ENCODE measurements at regions not wholly inside any gene's neighbourhood (a gene's known extent, or its start where the extent isn't known, plus 50 kb on each side); places are given as distances from the start of the nearest gene placed in this dataset.

GRCh38 chr18:53819174-53819573 lies 405.3 kb downstream of the MBD2 start:
- Histone ChIP-seq H3K27ac (no peak overlapping the region), H3K9me3 (no peaks in the 10 kb centered on the region), H3K4me3 (no peak overlapping the region), H3K27me3 (no peaks in the 10 kb centered on the region), H3K4me1 (no peaks in the 10 kb centered on the region), H3K36me3 (no peaks in the 10 kb centered on the region)
- TF ChIP-seq POLR2AphosphoS5 (IDR thresholded peaks at IDR 0.05) (no peak), CTCF (IDR thresholded peaks at IDR 0.05) (no peak), EP300 (IDR thresholded peaks at IDR 0.05) (no peak), POLR2A (IDR thresholded peaks at IDR 0.05) (no peak)
- WGBS, 2 donors: 88 to 98% methylated on average over 1 of the region's 1 CpG
- no peak for DNase-seq
- intact Hi-C loops (cut with DNase I): no loop called here

- 84 to 92% methylated on average over 1 of the region's 1 CpG for WGBS, 2 donors
- no peaks in the 10 kb centered on the region for H3K36me3 ChIP-seq
- no peak overlapping the region for H3K27ac ChIP-seq
- DNase-seq: no peak
- no peak for TF ChIP-seq POLR2A (IDR thresholded peaks at IDR 0.05)
- no peak for TF ChIP-seq POLR2AphosphoS5 (IDR thresholded peaks at IDR 0.05)
- no peak for TF ChIP-seq CTCF (IDR thresholded peaks at IDR 0.05)
- TF ChIP-seq EP300 (IDR thresholded peaks at IDR 0.05): no peak
- intact Hi-C loops (cut with DNase I): no loop called here
- H3K9me3 ChIP-seq: no peaks in the 10 kb centered on the region
- H3K4me3 ChIP-seq: no peak overlapping the region
- H3K27me3 ChIP-seq: no peaks in the 10 kb centered on the region
- no peaks in the 10 kb centered on the region for H3K4me1 ChIP-seq
These were observed 406.2 kb downstream of the MBD2 start for GRCh38 chr18:53817976-53818950.

GRCh38 chr18:53800171-53800570 lies 424.3 kb downstream of the MBD2 start:
- TF ChIP-seq POLR2AphosphoS5 (IDR thresholded peaks at IDR 0.05) (no peak), CTCF (IDR thresholded peaks at IDR 0.05) (no peak), EP300 (IDR thresholded peaks at IDR 0.05) (no peak), POLR2A (IDR thresholded peaks at IDR 0.05) (no peak)
- DNase-seq: no peak
- Histone ChIP-seq H3K27ac (no peak overlapping the region), H3K27me3 (no peaks in the 10 kb centered on the region), H3K9me3 (no peaks in the 10 kb centered on the region), H3K4me3 (no peak overlapping the region), H3K36me3 (no peaks in the 10 kb centered on the region), H3K4me1 (no peaks in the 10 kb centered on the region)
- WGBS, 2 donors: 91 to 96% methylated on average over 2 of the region's 2 CpGs
- intact Hi-C loops (cut with DNase I): no loop called here

GRCh38 chr18:53799134-53799533 lies 425.3 kb downstream of the MBD2 start:
- H3K4me3 ChIP-seq: no peak overlapping the region

More at GRCh38 chr18:53799134-53799533, 425.3 kb downstream of the MBD2 start:
- no peaks in the 10 kb centered on the region for H3K36me3 ChIP-seq
- H3K4me1 ChIP-seq: no peaks in the 10 kb centered on the region
- no peak for TF ChIP-seq CTCF (IDR thresholded peaks at IDR 0.05)
- no peak for TF ChIP-seq EP300 (IDR thresholded peaks at IDR 0.05)
- TF ChIP-seq POLR2A (IDR thresholded peaks at IDR 0.05): no peak
- no peak for TF ChIP-seq POLR2AphosphoS5 (IDR thresholded peaks at IDR 0.05)
- no peaks in the 10 kb centered on the region for H3K27me3 ChIP-seq
- no peak overlapping the region for H3K27ac ChIP-seq
- DNase-seq: no peak
- intact Hi-C loops (cut with DNase I): loop anchor here (10.0 kb wide), 1 partner anchor 56 kb away; no protein-coding TSS in a partner anchor
- no peaks in the 10 kb centered on the region for H3K9me3 ChIP-seq
